GM12873 (cell line): ENCODE measurements at regions not wholly inside any gene's neighbourhood (a gene's known extent, or its start where the extent isn't known, plus 50 kb on each side); places are given as distances from the start of the nearest gene placed in this dataset.

Source experiments
- TF ChIP-seq, protein P1 (sequence below): IDR thresholded peaks from 2 replicates; pipeline ENCODE4 v1.5.1; 2012; ENCODE audit warnings: low read depth, mild to moderate bottlenecking, moderate library complexity, low read length, control low read depth; ENCODE audit not compliant: insufficient read depth; ENCODE audit errors: missing control alignments

DNA sequence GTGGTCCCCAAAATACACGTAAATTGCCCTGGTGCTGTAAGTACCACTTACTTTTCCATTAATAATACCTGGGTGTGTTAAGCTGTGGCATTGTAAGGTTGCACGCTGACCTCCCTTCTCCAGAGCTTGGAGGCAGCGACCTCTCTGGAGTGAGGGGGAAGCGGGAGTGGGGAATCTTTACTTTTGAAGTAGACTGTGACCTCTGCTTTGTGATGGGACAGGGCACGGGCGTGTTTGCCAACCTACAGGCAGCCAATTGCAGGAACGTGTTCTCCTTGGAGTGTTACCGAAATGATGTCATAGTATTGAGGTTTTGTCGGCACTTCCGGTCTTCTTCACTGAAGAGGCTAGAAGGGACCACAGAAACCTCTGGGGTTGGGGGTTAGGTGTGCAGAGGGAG is 227.3 kb upstream of the C2CD4B start:
- TF ChIP-seq, protein P1, sequence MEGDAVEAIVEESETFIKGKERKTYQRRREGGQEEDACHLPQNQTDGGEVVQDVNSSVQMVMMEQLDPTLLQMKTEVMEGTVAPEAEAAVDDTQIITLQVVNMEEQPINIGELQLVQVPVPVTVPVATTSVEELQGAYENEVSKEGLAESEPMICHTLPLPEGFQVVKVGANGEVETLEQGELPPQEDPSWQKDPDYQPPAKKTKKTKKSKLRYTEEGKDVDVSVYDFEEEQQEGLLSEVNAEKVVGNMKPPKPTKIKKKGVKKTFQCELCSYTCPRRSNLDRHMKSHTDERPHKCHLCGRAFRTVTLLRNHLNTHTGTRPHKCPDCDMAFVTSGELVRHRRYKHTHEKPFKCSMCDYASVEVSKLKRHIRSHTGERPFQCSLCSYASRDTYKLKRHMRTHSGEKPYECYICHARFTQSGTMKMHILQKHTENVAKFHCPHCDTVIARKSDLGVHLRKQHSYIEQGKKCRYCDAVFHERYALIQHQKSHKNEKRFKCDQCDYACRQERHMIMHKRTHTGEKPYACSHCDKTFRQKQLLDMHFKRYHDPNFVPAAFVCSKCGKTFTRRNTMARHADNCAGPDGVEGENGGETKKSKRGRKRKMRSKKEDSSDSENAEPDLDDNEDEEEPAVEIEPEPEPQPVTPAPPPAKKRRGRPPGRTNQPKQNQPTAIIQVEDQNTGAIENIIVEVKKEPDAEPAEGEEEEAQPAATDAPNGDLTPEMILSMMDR, result no peak

DNA sequence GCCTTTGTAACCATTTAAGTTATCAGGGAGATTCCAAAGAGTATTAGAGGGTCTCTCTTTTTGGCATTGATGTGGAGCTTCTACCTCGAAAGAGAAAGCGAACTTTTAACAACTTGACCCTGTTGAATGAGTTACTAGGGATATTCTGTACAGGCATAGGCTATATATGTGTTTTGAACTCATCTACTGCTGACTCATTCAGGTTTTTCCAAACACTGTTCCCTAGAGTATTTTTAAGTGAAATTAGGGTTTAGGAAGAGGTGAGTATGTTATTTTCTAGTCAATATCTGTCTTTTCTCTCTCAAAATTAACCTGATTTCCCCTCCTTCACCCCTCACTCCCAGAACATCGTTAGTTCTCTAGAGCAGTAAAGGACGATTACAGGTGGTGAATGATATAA is 228.1 kb upstream of the C2CD4B start:
- TF ChIP-seq, protein P1, result no peak

DNA sequence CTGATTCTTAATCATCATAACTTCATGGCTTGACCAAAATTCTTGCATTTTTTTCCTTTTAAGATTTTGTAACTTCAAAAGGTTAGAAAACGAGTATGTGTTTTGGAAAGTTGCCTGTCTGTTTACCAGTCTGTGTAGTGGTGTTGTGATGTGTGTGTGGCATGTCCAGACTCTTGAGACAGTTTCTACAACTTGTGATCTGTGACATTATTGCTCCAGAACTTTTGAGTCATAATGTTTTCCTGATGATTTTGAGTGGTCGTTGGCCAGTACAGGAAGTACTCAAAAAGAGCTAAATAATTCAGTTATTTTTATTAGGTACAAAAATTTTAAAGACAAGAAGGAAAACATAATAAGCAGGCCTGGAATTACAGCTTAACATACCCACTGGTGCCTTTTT is 229.0 kb upstream of the C2CD4B start:
- TF ChIP-seq, protein P1, result no peak

DNA sequence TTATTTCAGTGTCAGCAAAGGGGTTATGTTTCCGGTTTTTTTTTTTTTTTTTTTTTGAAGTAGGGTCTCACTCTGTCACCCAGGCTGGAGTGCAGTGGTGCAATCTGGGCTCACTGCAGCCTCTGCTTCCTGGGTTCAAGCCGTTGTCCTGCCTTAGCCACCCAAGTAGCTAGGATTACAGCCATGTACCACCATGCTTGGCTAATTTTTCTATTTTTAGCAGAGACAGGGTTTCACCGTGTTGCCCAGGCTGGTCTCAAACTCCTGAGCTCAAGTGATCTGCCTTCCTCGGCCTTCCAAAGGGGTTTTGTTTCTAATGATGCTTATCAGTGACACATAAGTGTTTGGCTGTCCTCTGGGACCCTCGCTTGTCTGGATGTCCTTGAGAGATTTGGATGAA is 235.7 kb upstream of the C2CD4B start:
- TF ChIP-seq, protein P1, result no peak

DNA sequence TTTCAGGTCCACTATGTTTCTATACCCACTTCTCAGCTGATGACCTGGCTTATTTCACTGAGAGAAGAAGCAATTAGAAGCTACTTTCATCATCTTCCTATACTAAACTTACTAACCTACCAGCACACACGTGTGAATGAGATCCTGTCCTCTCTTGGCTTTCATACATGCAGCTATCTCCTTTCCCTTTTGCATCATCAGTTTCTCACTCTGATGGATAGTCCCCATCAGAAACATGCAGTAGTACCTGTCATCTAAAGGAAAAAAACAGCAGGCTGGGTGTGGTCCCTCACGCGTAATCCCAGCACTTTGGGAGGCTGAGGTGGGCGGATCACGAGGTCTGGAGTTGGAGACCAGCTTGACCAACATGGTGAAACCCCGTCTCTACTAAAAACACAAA is 237.6 kb upstream of the C2CD4B start:
- TF ChIP-seq, protein P1, result no peak

DNA sequence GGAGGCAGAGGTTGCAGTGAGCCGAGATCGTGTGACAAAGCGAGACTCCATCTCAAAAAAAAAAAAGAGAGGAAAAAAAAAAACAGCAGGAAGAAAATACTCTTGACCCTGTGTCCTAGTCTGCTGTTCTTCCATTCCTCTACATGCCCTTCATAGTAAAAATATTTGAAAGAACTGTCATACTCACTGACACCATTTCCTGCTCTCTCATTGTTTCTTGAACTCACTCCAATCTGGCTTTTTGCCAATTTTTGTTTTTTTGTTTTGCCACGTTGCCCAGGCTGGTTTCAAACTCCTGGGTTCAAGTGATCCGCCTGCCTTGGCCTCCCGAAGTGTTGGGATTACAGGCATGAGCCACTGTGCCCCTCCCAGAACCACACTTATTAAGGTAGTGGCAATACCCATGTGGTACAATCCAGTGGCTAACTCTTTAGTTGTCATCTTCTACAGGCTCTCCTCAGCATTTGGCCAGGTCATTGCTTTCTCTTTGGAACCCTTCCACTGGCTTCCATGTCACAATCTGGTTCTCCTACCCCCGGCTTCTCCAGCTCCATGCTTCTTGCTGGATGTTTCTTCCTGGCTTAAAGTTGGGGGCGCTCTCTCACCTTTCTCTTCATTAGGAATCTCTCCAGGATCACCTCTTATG is 238.2 kb upstream of the C2CD4B start:
- TF ChIP-seq, protein P1, result no peak

DNA sequence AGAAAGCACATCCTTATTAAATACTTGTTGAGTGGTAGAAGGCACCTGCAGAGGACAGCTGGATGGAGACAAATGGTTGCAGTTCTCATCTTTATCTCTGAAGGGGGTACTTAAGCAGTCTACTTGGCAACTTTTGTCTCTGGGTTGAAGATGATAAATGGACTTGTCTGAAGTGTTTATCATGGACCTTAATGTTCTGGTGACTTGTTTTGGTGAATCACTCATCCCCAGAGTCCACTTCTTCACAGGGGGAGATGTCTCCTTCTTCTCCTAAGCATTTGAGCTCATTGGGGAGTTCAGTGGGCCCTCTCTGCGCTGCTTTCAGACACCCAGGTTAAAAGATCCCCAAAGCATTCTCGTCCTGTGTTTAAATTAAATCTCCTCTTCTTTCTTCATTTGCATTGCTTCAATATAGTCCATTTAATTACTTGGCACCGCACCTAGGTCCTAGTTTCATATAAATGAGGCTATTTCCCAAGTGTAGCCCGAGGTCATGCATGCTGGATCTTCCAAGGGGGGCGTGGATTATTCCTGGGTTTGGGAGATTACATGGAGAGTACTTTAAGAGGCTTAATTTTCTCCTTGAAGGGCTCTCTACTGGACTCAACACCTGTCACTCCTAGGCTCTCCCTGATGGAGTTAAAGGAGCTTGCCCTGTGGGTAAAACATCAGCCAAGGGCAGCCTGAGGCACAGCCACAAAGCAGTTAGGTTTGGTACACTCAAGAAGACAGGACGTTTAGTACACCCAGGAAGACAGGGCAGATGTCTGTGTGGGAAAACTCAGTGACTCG is 239.3 kb upstream of the C2CD4B start:
- TF ChIP-seq, protein P1, result no peak
